Vagina (tissue), 2 donors: ENCODE measurements at regions not wholly inside any gene's neighbourhood (a gene's known extent, or its start where the extent isn't known, plus 50 kb on each side); places are given as distances from the start of the nearest gene placed in this dataset.

ENCODE experiments used
- CTCF ChIP-seq, 3 experiments: fragments of 450-650 bp in 2 of 3; fragments of 200-600 bp in 1 of 3; sonication (generic) in 1 of 3; IDR thresholded peaks; one replicate each; pipeline ENCODE4 v1.5.1; 2017 to 2019; ENCODE audit warnings: antibody characterized with exemption in 3 of 3, mild to moderate bottlenecking in 2 of 3, moderate library complexity in 2 of 3
- POLR2A ChIP-seq, 2 donors: fragments of 450-650 bp; IDR thresholded peaks; one replicate each; pipeline ENCODE4 v1.6.1; 2017; ENCODE audit warnings: antibody characterized with exemption in 2 of 2, mild to moderate bottlenecking in 2 of 2, moderate library complexity in 2 of 2
- POLR2AphosphoS5 ChIP-seq, 2 donors: sonication (generic); formaldehyde crosslinking; IDR thresholded peaks; one replicate each; pipeline ENCODE4 v1.9.0; 2017; ENCODE audit warnings: antibody characterized with exemption in 2 of 2, mild to moderate bottlenecking in 2 of 2, low read depth in 1 of 2; ENCODE audit not compliant: insufficient read depth in 1 of 2

- TF ChIP-seq CTCF (IDR thresholded peaks at IDR 0.05) (no peak), POLR2A (IDR thresholded peaks at IDR 0.05) (no peak), POLR2AphosphoS5 (IDR thresholded peaks at IDR 0.05; ENCODE audit: insufficient read depth in 1 of 2, low read depth in 1 of 2) (no peak)
These were observed 69.9 kb upstream of the ARHGEF7 start for GRCh38 chr13:111045170-111045569.
